ENCODE measurements at regions not wholly inside any gene's neighbourhood (a gene's known extent, or its start where the extent isn't known, plus 50 kb on each side); places are given as distances from the start of the nearest gene placed in this dataset.
"Not testable (repeated sequence)": the region's sequence is repeated elsewhere in the genome, so short reads cannot be mapped to it uniquely, and the experiment has no call there.

DNA sequence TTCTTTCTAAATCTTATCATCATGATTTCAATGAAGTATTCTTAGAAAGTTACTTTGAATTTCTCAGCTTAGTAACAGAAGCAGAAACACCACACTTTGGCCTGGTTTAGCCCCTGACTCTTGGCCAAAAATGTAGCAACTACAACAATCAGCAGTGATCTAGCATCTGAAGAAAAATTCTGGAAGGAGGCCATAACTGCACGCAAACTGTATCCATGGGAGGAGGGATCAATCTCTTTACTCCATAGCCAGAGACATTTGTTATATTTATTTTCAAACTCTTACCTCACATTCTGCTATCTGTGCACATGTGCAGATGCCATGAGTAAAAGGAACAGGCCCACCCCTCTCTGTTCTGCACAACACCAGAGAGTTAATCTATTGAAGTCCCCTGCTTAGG is 251.0 kb upstream of the P2RY1 start:
- DNase-seq, result no peak

DNA sequence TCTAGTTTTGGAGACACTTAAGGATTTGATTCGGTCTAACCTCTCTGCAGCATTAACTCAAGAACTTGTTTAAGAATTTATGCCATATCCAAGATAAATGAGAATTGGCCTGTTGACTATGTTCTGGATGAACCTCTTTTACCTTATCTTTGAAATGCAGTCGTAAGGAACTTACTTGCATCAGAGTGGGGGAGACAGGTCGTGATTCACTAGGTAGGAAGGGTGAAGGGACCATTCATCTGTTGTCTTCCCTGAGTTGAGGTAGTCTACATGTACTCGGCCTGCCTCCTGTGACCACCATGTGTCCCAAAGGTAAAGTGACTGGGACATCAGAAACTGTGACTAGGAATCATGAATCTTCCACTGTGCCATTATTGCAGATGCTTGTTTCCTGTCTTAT is 248.0 kb upstream of the P2RY1 start:
- DNase-seq, result no peak

DNA sequence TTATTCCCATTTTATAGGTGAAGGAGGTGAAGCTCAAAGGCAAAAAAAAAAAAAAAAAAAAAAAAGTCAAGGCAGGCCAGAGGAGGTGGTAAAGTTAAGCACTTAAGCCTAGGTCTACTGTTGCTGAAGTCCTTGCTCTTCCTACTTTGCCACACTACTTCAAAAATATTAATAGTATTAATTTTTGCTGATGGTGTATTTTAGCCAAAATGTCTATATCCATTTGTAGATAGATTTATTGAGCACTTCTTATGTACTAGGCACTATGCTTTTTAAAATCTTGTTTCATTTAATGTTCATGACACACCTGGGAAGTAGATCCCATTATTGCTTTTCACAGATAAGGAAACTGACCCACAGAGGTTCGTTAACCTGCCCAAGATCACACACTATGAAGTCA is 247.1 kb upstream of the P2RY1 start:
- no peak for DNase-seq

DNA sequence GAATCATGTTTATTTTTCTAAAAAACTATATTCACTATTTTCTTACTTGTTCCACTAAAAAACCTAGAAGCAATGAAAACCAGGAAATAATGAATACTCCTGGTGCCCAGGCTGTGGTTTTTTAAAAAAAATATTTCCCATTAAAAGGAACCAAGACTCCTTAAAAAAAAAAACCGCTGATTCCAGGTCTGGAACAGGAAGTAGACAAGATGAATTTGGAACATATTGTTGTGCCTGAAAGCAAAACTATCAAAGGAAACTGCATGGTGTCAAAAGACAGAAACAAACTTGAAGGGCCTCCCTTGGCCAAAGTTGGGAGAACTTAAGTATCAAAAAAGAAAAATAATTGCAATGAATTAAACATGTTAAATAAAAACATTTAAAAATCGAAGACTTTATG is 245.3 kb upstream of the P2RY1 start:
- DNase-seq, result no peak

DNA sequence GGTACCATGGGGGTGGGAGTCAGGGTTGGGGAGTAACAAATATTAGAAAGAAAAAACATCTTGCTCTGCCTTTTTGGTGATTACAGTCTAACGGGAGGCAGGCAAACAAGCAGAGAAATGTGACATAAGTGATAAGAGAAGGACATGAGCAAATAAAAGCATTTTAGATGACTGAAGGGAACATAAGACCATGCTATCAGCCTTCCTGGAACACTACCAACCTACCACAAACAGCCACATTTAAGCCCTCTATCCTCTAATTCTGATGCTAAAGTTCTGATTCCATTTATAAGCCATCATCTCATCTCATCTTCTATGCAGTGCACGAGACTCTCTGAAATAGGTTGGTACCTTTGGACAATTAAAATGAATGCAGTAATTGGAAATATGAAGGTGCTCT is 243.4 kb upstream of the P2RY1 start:
- no peak for DNase-seq

DNA sequence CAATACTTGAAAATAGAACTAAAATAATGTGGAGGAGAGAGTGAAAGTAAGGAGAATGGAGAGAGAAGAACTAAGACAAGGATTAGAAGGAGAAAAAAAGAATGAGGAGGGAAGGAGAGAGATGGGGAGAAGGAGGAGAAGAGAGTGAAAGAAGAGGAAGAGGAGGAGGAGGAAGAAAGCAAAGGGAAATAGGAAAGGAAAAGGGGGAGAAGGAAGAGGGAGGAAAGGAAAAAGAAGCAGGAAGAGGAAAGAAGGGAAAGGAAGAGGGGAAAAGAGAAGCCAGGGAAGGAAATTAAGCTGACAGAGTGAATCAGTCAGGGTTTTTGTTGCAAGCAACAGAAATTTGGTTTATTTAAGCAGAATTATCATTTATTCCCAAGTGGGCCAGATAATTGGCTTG is 241.7 kb upstream of the P2RY1 start:
- DNase-seq, result no peak

DNA sequence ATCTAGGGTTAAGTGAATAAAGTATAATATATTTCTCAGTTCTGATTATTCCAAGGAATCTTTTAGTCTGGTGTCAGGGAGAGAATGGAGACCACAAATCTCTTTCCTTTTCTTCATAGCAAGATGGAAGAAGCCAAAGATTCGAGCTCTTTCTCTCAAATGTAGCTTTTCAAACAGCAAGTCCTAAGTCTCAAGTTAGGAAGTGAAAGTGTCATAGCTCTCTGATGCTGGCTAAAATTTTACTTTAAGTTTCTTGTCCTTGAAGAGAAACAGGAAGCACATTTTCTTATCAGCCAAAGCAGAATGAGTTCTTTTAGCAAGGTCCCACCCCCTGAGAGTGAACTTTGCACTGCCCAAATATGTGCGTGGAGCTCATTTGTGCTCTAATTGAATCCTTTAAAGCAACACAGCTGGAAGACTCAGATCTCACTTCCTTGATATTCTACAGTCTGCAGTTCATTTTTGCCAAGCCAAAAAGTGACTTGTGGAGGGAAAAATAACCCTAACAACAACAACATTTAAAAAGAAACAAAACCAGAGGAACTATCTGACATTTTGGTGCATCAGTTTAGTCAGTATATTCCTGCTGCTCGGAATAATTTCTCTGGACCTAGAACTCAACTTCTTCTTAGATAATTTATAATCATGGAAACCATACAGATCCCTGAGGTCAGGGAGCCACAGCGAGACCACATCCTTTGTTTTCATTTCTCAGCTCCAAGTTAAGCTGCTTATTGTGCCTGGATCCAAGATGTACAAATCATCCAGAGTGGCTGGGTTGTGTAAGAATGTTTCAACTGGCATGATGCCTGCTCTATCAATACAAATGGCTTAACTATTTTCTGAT is 238.7 kb upstream of the P2RY1 start:
- no peak for DNase-seq

DNA sequence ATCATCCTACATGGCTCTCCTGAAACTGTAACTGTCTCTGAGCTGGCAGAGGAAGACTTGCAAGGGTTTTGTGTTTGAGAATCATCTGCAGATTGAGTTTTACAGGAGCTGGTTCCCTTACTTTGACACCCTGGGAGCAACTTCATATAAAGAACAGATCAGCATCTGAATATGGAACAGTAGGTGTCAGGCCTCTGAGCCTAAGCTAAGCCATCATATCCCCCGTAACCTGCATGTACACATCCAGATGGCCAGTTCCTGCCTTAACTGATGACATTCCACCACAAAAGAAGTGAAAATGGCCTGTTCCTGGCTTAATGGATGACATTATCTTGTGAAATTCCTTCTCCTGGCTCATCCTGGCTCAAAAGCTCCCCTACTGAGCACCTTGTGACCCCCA is 238.1 kb upstream of the P2RY1 start:
- not testable (repeated sequence) for DNase-seq

DNA sequence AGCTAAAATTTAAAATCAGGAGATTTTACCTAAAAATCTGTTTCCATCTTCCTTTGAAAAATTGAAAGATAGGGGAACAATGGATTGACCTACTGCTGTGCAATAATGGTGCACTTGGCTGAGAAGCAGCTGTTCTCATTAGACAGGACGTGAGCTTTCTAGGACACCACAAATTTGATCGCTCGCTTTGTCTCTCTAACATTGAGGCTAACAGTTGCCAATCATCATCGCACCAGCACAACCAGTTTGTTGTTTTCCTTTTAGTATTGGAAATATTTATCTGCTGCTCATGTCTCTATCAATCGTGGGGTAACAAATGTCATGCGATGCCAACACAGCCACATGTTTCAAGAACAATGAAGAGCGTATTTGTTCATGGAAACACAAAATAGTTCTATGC is 228.8 kb upstream of the P2RY1 start:
- DNase-seq, result no peak

DNA sequence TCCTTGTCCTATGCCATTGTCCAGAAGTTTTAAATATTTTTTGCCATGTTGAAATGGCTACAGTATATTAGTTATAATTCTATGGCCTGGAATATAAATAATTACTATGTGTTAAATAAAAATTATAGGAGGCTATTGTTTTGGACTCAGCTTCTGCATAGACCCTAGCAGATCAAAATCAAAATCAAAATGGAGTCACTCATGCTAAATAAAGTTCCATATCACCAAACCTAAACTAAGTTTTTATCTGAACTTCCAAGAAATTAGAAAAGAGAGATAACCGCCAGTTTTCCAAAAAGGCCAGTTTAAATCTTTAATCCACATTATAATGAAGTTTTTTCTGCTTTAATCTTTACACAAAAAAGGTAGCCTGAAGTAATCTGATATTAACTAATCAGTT is 227.8 kb upstream of the P2RY1 start:
- no peak for DNase-seq

DNA sequence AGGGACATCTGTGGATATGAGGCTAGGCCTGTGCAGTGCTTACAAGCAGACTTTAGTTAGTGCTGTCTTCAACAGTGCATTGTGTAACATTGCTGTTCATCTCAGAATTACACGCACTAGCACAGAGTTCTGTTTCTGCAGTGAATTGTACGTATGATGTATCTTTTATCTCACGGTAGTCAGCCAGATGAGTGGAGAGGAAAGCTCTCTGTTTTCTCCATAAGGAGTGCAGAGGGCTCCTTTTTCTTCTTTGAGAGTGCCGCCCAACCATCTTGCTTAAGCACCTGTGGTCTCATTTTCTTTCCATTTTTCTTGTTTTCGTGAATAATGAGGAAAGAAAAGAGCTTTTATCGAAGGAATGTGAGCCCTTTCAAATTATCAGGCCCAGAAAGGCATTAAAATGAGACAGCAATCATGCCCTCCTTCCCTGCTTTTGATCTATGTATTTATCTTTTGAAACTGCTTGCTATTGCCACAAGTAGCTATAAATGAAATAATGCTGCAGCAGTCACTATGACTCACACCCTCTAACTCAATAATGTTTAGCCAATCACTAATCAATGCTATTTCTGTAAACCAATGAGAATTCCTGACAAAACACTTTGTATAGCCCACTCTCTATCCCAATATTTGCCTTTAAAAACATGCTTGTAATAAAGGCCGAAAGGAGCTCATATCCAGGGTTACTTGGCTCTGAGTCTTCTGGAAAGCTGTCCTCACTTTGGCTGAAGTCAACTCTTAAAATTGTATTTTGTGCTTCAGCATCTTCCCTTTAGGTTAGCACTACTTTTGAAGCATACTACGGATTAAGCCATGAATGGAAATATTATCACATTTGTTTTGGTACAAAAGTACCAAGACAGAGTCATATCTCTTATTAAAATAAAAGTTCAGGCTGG is 226.0 kb upstream of the P2RY1 start:
- no peak for DNase-seq

DNA sequence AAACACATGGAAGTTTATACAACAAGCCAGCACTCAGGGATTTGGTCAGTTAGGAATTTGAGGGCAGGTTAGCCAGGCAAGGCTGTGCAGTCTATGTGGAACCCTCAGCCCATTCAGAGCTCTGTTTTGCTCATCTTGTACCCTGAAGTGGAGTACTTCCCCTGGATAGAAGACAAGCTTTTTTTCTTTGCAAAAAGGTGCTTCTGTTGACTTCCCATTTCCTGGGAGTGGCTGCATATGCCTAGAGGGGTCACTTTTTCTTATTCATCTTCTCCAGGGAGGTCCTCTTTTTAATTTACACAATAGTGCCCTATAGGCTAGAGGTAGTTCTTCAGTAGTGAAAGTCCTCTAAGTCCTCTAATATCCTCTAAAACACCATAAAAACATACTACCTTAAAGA is 225.0 kb upstream of the P2RY1 start:
- peak; percentile 70 for DNase-seq

DNA sequence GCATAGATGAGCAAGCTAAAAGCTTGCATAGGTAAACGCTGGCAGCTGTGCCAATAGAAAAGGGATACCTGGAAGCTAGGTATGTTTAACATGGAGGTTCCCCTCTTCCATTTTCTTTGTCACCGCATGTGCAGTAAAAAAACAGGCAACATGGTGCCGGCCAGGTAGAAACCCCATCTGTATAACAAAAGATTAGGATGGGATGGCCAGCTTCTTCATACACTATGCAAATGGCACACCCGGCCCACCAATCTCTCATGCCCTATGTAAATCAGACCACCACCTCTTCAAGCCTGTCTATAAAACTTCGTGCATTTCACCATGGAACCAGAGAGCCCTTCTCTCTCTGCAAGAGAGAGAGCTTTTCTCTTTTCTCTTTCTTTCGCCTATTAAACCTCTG is 224.3 kb upstream of the P2RY1 start:
- no peak for DNase-seq

DNA sequence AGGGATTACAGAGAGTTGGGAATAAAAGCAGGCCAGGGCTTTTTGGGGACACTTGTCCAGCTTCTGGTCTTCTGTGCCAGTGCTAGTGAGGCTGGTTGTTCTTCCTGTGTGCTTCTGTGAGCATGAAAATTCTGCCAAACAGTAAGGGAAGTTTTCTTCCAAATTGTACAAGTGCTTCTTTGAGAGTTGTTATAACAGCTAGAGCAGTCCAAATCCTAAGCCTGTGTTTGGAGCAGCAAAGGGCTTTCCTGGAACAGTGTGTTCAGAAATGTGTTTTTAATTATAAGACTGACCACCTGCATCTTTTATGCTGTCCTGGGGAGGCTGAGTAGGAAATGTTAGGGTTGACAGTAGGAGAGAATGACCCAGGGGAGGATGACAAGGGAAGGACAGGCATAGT is 223.0 kb upstream of the P2RY1 start:
- DNase-seq, result no peak

DNA sequence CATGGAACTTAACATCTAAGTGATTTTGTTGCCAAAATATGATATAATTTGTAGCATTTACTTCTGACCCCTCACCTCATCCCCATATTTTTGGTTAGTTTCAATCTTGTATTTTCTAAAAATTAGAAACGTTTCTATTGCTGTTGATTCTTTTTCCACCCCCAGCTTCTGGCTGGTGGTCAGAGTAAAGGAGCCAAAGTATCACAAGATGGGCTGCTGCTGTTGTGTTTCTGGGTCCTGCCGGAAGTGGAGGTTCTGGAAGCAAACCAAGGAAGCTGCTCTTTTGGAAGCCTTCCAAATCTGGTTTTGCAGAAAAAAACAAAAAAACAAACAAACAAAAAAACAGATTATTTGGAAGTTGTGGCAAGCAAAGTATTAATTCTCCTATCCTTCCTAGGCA is 221.1 kb upstream of the P2RY1 start:
- no peak for DNase-seq

DNA sequence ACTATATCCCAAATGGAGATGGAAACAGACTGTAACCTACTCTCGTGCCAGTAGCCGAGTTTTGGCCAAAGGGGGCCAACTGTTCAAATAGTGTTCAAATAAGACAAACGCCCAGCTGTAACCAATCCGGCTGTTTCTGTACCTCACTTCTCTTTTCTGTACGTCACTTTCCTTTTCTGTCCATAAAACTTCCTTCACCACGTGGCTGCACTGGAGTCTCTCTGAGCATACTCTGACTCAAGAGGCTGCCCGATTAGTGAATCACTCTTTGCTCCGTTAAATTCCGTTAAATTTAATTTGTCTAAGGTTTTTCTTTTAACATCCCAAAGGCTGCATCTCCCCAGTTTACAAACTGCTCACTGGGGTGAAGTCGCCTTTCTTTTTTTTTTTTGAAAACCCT is 219.2 kb upstream of the P2RY1 start:
- DNase-seq, result no peak

DNA sequence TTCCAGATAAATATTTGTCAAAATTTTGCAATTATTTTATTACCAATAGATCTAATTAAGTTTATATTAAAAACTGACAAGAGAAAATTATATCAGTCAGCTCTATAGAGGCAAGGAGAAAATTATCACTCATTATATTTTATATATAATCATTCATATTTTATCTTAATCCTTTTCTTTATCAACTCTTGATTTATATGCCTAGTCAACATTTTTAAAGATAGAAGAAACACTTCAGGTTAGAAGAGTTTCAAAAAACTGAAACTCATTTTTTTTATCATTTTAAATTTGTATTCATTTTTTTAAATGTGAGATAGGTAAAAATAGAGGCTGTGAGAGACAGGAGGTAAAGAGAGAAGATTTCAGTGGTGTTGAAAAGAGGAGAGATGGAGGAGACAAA is 217.3 kb upstream of the P2RY1 start:
- DNase-seq, result no peak

DNA sequence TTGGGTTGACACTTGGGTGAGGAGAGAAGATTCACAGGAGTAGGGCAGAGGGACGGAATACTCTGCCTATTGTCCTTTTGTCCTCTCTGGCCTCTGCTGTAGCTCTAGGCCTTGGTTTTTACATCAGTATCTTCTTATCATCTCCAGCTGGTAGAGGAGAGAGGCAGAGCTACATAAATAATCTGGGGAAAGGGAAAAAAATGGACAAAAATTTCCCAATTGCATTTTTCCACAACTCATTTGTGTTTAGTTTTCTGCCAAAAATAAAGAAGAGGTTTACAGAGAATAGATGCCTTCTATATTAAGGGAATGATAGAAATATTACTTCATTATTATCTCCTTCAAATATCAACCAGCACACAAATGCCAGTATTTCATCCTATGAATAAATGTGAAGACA is 216.4 kb upstream of the P2RY1 start:
- DNase-seq, result no peak

DNA sequence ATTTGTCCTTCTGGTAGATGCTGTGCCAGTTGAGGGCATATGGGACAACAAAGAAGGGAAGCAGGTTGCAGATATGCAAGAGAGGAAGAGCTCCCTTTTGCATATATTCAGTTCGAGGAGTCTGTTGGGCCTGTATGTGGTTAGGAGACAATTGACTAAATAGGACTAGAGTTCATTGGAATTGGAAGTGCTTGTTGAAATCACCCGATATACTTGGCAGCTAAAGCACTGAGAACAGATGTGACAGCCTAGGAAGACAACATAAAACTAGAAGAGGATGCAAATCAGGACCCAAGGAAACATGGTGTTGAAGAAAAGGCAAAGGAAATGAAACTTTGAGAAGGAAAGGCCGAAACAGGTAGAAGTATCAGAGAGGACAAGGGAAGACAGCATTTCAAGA is 215.2 kb upstream of the P2RY1 start:
- DNase-seq, result no peak

DNA sequence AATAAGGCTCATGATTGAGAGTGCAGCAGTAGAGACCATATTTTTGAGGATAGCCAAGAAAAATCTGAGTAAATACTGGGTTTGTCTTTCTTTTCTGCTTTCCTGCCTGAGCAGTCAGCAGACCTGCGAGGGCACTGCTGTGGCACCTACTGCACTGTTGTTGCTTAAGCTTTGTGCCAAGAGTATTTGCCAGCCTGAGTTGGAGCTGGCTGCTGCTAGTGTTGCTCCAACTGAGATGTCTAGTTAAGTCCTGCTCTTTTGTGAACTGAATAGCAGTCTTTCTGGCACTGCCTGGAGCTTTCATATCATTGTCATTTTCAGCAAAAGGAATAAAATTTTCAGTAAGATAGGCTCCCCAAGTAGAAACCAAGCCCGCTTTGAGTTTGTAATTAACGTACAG is 214.5 kb upstream of the P2RY1 start:
- no peak for DNase-seq

DNA sequence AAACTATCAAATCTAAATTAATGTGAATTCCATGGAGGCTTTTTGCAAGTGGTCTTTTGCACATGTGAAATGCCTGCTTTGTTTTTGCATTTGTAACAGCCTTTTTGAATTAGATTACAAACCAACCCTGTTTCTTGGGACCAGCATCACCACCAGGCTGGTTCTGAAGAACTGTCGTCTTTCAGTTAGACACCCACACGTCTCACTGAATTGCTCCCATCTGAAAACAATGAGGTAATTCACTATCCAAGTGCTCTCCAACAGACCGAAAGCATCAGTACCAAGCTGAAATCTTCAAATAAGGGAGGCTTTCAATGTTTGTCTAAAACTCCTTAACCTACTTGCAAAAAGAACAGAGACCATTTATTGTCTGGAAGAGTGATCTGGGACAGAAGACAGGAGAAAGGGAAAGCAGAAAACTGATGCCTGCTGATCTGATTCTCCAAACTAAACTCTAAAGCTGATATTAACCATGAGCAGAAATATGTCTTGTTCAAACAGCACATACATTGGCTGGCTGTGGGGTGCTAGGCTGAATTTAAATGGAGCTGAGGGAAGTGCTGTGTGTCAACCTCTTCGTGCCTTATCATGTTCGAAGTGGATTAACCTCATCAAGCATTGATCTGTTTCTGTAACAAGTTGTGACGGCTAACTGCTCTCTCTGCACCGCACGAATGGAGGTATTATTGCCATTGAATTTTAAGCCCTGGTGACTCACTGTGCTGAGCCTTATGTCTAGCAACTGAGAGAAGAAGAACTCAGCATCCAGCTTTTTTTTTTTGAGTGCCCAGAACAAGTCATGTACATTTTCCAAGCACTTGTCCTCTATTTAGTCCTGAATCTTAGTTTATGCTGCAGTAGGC is 213.7 kb upstream of the P2RY1 start:
- no peak for DNase-seq

DNA sequence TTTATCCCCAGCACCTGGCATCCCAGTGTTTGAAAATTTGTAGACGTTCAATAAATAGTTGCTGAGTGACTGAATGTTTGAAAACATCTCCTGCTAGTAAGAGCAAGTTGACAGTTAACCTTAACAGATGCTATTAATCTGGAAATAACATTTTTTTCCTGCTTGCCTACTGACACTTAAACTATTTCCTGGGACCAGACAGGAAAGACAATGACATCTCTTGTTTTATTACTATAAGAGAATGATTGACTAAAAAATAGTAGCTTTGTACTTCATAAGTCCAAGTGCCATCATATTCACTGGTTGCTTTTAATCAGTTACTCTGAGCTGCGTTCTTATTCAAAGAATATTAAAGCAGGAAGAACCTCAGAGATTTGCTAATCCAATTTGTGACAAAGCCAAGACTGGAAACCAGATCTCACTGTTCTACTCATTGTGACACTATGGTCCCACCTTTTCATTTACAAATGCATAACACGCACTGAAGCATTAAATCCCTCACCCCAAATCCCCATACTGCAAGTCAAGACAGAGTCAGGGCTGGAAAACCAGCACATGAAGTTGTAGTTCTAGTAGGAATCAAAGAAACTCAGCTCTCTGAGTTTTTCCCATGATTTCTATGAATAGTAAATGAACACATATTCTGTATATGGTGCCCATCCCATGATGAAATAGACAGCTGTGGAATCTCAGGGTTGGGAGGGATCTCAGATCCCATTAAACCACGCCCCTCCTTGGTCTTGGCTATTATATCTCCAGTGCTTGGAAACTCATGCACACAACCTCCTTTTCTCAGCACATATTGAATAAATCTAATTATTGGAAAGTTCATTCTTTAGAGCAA is 212.7 kb upstream of the P2RY1 start:
- no peak for DNase-seq

DNA sequence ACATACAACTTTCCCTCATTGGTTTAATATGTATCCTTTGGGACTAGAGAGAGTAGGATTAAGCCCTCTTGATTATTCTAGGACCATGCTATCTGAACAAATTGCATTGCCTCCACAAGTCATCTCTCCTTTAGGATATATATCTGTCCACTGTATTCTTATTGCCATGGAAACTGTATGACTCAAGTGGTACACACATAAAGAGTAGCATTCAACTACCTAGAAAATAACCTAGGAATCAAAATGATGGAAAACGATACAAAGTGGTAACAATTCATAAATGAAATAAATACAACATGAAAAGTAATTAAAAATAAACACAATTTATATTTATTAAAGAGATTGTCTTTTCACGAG is 212.1 kb upstream of the P2RY1 start:
- no peak for DNase-seq
